Memory B cell (primary cell): ENCODE measurements at regions not wholly inside any gene's neighbourhood (a gene's known extent, or its start where the extent isn't known, plus 50 kb on each side); places are given as distances from the start of the nearest gene placed in this dataset.
A peak's percentile ranks its signal among the peaks of the same experiment; 100 is the strongest.
"Not testable (repeated sequence)": the region's sequence is repeated elsewhere in the genome, so short reads cannot be mapped to it uniquely, and the experiment has no call there.

Experiments
- ATAC-seq: fragments of 150-1000 bp; cut with Tn5 transposase; 2 replicates; pipeline ENCODE4 v1.10.0; 2021; ENCODE audit warnings: low read depth, mild to moderate bottlenecking, moderate library complexity
- DNase-seq, 2 donors: peaks; one replicate each; pipeline ENCODE4 v3.0.0; 2022; ENCODE audit warnings: low spot score in 2 of 2
- H3K27ac Mint-ChIP-seq: one replicate; pipeline ENCODE4 v1.8.0; 2022; ENCODE audit warnings: mild to moderate bottlenecking, moderate library complexity, mixed read lengths
- H3K27me3 Mint-ChIP-seq: one replicate; pipeline ENCODE4 v1.8.0; 2022; ENCODE audit warnings: mixed read lengths
- H3K36me3 Mint-ChIP-seq: one replicate; pipeline ENCODE4 v1.8.0; 2022; ENCODE audit warnings: mild to moderate bottlenecking, mixed read lengths
- H3K4me1 Mint-ChIP-seq: one replicate; pipeline ENCODE4 v1.8.0; 2022; ENCODE audit warnings: mixed read lengths
- H3K4me3 Mint-ChIP-seq: one replicate; pipeline ENCODE4 v1.8.0; 2022; ENCODE audit warnings: mild to moderate bottlenecking, moderate library complexity, mixed read lengths
- H3K9me3 Mint-ChIP-seq: one replicate; pipeline ENCODE4 v1.8.0; 2022; ENCODE audit warnings: mixed read lengths

DNA sequence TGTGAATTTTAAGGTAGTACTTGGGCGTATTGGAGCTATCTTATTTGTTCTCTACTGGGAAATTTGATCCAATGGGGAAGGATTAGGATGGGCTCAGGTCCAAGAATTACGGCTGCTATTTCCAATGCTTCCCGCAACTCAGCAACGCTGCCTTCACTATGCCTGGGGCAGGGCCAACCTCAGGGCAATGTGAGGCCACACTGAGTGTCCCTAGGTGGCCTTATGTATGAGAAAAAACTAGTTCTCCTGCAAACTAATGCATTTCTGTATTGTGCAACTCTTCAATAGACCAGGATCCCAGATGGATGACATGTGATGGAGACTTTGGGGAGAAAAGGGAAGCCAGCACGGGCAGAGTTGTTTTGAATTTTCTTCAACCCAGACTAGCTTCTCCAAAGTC, 168.1 kb downstream of the DUSP10 start:
- ATAC-seq: no peak
- H3K27ac Mint-ChIP-seq: no peak overlapping the region
- no peaks in the 10 kb centered on the region for H3K4me1 Mint-ChIP-seq
- no peak overlapping the region for H3K4me3 Mint-ChIP-seq
- peaks cover 1% of the 10 kb centered on the region for H3K27me3 Mint-ChIP-seq
- no peak for DNase-seq
- no peaks in the 10 kb centered on the region for H3K36me3 Mint-ChIP-seq
- H3K9me3 Mint-ChIP-seq: peaks cover 2% of the 10 kb centered on the region

GRCh38 chr1:221574529-221574928, 167.4 kb downstream of the DUSP10 start:
- Mint-ChIP-seq H3K36me3 (no peaks in the 10 kb centered on the region), H3K4me1 (no peaks in the 10 kb centered on the region), H3K4me3 (no peak overlapping the region), H3K27ac (no peak overlapping the region), H3K9me3 (peaks cover 2% of the 10 kb centered on the region), H3K27me3 (peaks cover 1% of the 10 kb centered on the region)
- ATAC-seq: no peak
- DNase-seq: no peak

GRCh38 chr1:221575605-221576004, 166.3 kb downstream of the DUSP10 start:
- Mint-ChIP-seq H3K27me3 (peaks cover 1% of the 10 kb centered on the region), H3K4me1 (no peaks in the 10 kb centered on the region), H3K9me3 (peaks cover 2% of the 10 kb centered on the region), H3K27ac (no peak overlapping the region), H3K4me3 (no peak overlapping the region), H3K36me3 (no peaks in the 10 kb centered on the region)
- DNase-seq: no peak
- no peak for ATAC-seq

DNA sequence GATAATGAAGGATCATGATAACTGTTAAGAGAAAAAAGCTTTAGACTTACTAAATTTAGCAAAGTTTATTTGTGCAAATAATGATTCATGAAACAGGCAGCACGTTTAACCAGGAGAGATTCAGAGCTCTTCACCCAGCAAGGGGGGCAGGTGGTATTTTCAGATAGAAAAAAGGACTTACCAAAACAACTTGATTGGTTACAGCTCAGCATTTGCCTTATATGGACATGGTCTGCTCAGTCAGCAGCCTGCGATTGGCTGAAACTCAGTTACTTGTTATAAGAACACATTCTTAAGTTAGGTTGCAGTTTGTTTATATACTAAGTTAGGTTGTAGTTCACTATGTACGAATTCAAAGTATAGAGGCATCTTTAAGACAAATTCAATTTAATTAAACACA, 165.6 kb downstream of the DUSP10 start:
- Mint-ChIP-seq H3K27me3 (peaks cover 1% of the 10 kb centered on the region), H3K27ac (no peak overlapping the region), H3K36me3 (no peaks in the 10 kb centered on the region), H3K9me3 (peaks cover 2% of the 10 kb centered on the region), H3K4me1 (no peaks in the 10 kb centered on the region), H3K4me3 (no peak overlapping the region)
- ATAC-seq: no peak
- no peak for DNase-seq

- no peak overlapping the region for H3K4me3 Mint-ChIP-seq
- no peaks in the 10 kb centered on the region for H3K27me3 Mint-ChIP-seq
- no peaks in the 10 kb centered on the region for H3K4me1 Mint-ChIP-seq
- DNase-seq (no peak), ATAC-seq (no peak)
- peaks cover 6% of the 10 kb centered on the region for H3K9me3 Mint-ChIP-seq
- H3K36me3 Mint-ChIP-seq: peaks cover 3% of the 10 kb centered on the region
- no peak overlapping the region for H3K27ac Mint-ChIP-seq
Measured at GRCh38 chr1:221583465-221583864, 158.4 kb downstream of the DUSP10 start.

GRCh38 chr1:221587013-221587412, 154.9 kb downstream of the DUSP10 start:
- not testable (repeated sequence) for ATAC-seq, H3K27me3 Mint-ChIP-seq, H3K4me1 Mint-ChIP-seq, H3K4me3 Mint-ChIP-seq, H3K36me3 Mint-ChIP-seq, H3K9me3 Mint-ChIP-seq, H3K27ac Mint-ChIP-seq, DNase-seq

DNA sequence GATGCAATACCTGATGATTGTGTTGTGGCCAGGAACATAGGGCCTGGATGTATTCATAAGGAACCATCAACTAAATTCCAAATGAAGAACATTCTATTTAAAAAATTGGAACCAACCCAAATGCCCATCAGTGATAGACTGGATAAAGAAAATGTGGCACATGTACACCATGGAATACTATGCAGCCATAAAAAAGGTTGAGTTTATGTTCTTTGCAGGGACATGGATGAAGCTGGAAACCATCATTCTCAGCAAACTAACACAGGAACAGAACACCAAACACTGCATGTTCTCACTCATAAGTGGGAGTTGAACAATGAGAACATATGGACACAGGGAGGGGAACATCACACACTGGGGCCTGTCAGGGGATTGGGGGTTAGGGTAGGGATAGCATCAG, 150.6 kb downstream of the DUSP10 start:
- H3K27ac Mint-ChIP-seq, H3K27me3 Mint-ChIP-seq, H3K36me3 Mint-ChIP-seq, H3K9me3 Mint-ChIP-seq, DNase-seq, ATAC-seq, H3K4me1 Mint-ChIP-seq, H3K4me3 Mint-ChIP-seq: not testable (repeated sequence)

- H3K9me3 Mint-ChIP-seq: no peaks in the 10 kb centered on the region
- ATAC-seq (no peak), DNase-seq (no peak)
- H3K4me3 Mint-ChIP-seq: no peak overlapping the region
- H3K27ac Mint-ChIP-seq: no peak overlapping the region
- peaks cover 2% of the 10 kb centered on the region for H3K27me3 Mint-ChIP-seq
- peaks cover 3% of the 10 kb centered on the region for H3K4me1 Mint-ChIP-seq
- H3K36me3 Mint-ChIP-seq: no peaks in the 10 kb centered on the region
Measured at GRCh38 chr1:221594576-221594975, 147.3 kb downstream of the DUSP10 start.

- Mint-ChIP-seq H3K4me1 (peaks cover 3% of the 10 kb centered on the region), H3K27me3 (peaks cover 2% of the 10 kb centered on the region), H3K9me3 (no peaks in the 10 kb centered on the region), H3K4me3 (no peak overlapping the region), H3K36me3 (no peaks in the 10 kb centered on the region), H3K27ac (no peak overlapping the region)
- DNase-seq (no peak), ATAC-seq (no peak)
Measured at GRCh38 chr1:221598122-221598521, 143.8 kb downstream of the DUSP10 start.

GRCh38 chr1:221601166-221601565, 140.7 kb downstream of the DUSP10 start:
- no peak overlapping the region for H3K27ac Mint-ChIP-seq
- H3K4me3 Mint-ChIP-seq: no peak overlapping the region
- H3K9me3 Mint-ChIP-seq: peaks cover 2% of the 10 kb centered on the region
- ATAC-seq (no peak), DNase-seq (no peak)
- H3K36me3 Mint-ChIP-seq: no peaks in the 10 kb centered on the region
- peaks cover 2% of the 10 kb centered on the region for H3K27me3 Mint-ChIP-seq
- no peaks in the 10 kb centered on the region for H3K4me1 Mint-ChIP-seq

DNA sequence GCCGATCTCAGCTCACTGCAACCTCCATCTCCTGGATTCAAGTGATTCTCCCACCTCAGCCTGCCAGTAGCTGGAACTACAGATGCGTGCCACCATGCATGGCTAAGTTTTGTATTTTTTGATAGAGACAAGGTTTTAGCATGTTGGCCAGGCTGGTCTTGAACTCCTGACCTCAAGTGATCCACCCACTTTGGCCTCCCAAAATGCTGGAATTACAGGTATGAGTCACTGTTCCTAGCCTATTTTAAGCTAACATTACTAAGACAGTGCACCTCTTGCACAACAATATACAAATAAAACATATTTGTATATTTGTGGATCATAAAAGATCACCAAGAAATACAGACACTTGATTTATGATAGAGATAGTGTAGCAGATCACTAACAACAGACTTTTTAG, 139.1 kb downstream of the DUSP10 start:
- no peak overlapping the region for H3K27ac Mint-ChIP-seq
- H3K36me3 Mint-ChIP-seq: no peaks in the 10 kb centered on the region
- no peak overlapping the region for H3K4me3 Mint-ChIP-seq
- no peaks in the 10 kb centered on the region for H3K4me1 Mint-ChIP-seq
- peaks cover 2% of the 10 kb centered on the region for H3K27me3 Mint-ChIP-seq
- H3K9me3 Mint-ChIP-seq: peaks cover 2% of the 10 kb centered on the region
- DNase-seq: no peak
- no peak for ATAC-seq

DNA sequence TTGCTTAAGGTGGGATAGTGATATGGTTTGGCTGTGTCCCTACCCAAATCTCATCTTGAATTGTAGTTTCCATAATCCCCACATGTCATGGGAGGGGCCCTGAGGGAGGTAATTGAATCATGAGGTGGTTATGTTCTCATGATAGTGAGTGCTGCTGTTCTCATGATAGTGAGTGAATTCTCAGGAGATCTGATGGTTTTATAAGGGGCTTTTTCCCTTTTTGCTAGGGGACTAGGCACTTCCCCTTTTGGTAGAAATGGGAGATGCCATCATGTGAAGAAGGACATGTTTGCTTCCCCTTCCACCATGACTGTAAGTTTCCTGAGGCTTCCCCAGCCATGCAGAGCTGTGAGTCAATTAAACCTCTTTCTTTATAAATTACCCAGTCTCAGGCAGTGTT, 137.5 kb downstream of the DUSP10 start:
- H3K36me3 Mint-ChIP-seq, H3K4me3 Mint-ChIP-seq, DNase-seq, H3K4me1 Mint-ChIP-seq, H3K27ac Mint-ChIP-seq, H3K9me3 Mint-ChIP-seq, H3K27me3 Mint-ChIP-seq: not testable (repeated sequence)
- peak; percentile 84 for ATAC-seq

- H3K36me3 Mint-ChIP-seq: no peaks in the 10 kb centered on the region
- ATAC-seq (peak; percentile 14), DNase-seq (no peak)
Measured at GRCh38 chr1:221604948-221605347, 136.9 kb downstream of the DUSP10 start.

GRCh38 chr1:221605569-221605968, 136.3 kb downstream of the DUSP10 start:
- Mint-ChIP-seq H3K4me3 (no peak overlapping the region), H3K4me1 (no peaks in the 10 kb centered on the region), H3K27ac (no peak overlapping the region), H3K27me3 (no peaks in the 10 kb centered on the region), H3K36me3 (no peaks in the 10 kb centered on the region), H3K9me3 (peaks cover 2% of the 10 kb centered on the region)
- DNase-seq: no peak
- no peak for ATAC-seq

More at GRCh38 chr1:221604948-221605347, 136.9 kb downstream of the DUSP10 start:
- H3K27me3 Mint-ChIP-seq: no peaks in the 10 kb centered on the region
- no peak overlapping the region for H3K27ac Mint-ChIP-seq
- no peaks in the 10 kb centered on the region for H3K4me1 Mint-ChIP-seq
- peaks cover 2% of the 10 kb centered on the region for H3K9me3 Mint-ChIP-seq
- no peak overlapping the region for H3K4me3 Mint-ChIP-seq

- Mint-ChIP-seq H3K27me3 (no peaks in the 10 kb centered on the region), H3K36me3 (no peaks in the 10 kb centered on the region), H3K4me3 (no peak overlapping the region), H3K4me1 (no peaks in the 10 kb centered on the region), H3K27ac (no peak overlapping the region), H3K9me3 (peaks cover 2% of the 10 kb centered on the region)
- DNase-seq (no peak), ATAC-seq (no peak)
Measured at GRCh38 chr1:221606256-221606655, 135.6 kb downstream of the DUSP10 start.
